GM12875 (cell line): ENCODE measurements at regions not wholly inside any gene's neighbourhood (a gene's known extent, or its start where the extent isn't known, plus 50 kb on each side); places are given as distances from the start of the nearest gene placed in this dataset.

Experiments
- H3K4me3 ChIP-seq: one replicate; pipeline ENCODE4 v1.5.1; 2011; ENCODE audit warnings: low read depth, low read length, control low read depth
- CTCF ChIP-seq: IDR thresholded peaks from 2 replicates; pipeline ENCODE4 v1.5.1; 2011; ENCODE audit warnings: low read depth, mild to moderate bottlenecking, control low read depth, inconsistent platforms, low read length, moderate library complexity, borderline replicate concordance; ENCODE audit not compliant: insufficient read depth

- no peak overlapping the region for H3K4me3 ChIP-seq
- TF ChIP-seq CTCF = no peak
These were observed 366.6 kb upstream of the NCAM2 start for GRCh38 chr21:20631633-20632032.

GRCh38 chr21:20639026-20639425 lies 359.2 kb upstream of the NCAM2 start:
- TF ChIP-seq CTCF = no peak
- no peak overlapping the region for H3K4me3 ChIP-seq

- no peak overlapping the region for H3K4me3 ChIP-seq
- TF ChIP-seq CTCF = no peak
These were observed 357.0 kb upstream of the NCAM2 start for GRCh38 chr21:20641241-20641640.

DNA sequence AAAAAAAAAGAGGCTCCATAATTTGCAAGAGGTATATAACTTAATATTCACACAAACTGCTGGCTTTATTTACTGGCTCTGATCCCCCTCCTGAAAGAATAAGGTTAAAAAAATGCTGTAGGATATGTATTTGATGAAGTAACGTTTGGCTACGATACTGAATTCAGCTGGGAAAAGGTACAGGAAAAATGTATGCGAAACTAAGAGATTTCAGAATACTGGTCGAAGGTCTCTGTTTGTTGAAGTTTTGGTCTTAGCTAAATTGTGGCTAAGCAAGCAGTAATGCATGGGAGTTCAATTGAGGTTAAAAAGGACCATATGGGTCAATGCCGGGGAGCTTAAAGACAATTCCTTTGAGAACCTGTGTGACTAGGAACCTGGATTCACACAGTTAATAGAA lies 355.5 kb upstream of the NCAM2 start:
- H3K4me3 ChIP-seq = no peak overlapping the region
- no peak for TF ChIP-seq CTCF

DNA sequence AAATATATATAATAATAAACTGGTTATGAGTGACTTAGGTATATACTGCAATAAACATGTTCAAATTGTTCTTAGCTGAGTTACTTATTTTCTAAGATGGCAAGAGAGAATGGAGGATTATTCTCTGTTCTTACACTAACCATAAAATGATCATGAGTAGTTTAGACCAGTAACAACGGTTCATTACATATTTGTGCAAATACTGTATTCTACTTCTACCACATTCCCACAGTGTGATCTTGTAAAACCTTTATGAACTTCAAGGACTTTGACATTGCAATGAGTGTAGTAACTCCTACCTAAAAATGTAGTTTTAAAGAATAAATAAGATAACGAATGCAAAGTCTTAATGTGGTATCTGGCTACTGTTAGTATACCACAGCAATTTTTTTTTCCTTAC lies 353.7 kb upstream of the NCAM2 start:
- TF ChIP-seq CTCF = no peak
- no peak overlapping the region for H3K4me3 ChIP-seq

GRCh38 chr21:20645344-20645743 lies 352.9 kb upstream of the NCAM2 start:
- TF ChIP-seq CTCF = no peak
- no peak overlapping the region for H3K4me3 ChIP-seq

- no peak for TF ChIP-seq CTCF
- no peak overlapping the region for H3K4me3 ChIP-seq
These were observed 351.6 kb upstream of the NCAM2 start for GRCh38 chr21:20646431-20647165.
